H1 (cell line): ENCODE measurements at regions not wholly inside any gene's neighbourhood (a gene's known extent, or its start where the extent isn't known, plus 50 kb on each side); places are given as distances from the start of the nearest gene placed in this dataset.

Experiments
- HDAC6 ChIP-seq: IDR thresholded peaks from one replicate; pipeline ENCODE4 v1.7.1; 2012; ENCODE audit warnings: low read depth, mild to moderate bottlenecking, inconsistent platforms, low read length, moderate library complexity
- RBBP5 ChIP-seq: IDR thresholded peaks from 2 replicates; pipeline ENCODE4 v1.7.1; 2012; ENCODE audit warnings: low read depth, mild to moderate bottlenecking, inconsistent platforms, low read length, moderate library complexity, borderline replicate concordance
- SIX5 ChIP-seq: IDR thresholded peaks from 2 replicates; pipeline ENCODE4 v1.6.1; 2011; ENCODE audit warnings: mild to moderate bottlenecking, low read depth, low read length
- SP4 ChIP-seq: IDR thresholded peaks from 2 replicates; pipeline ENCODE4 v1.6.1; 2012; ENCODE audit warnings: low read length, inconsistent platforms
- TCF12 ChIP-seq: IDR thresholded peaks from 2 replicates; pipeline ENCODE4 v1.6.1; 2011; ENCODE audit warnings: low read depth, mild to moderate bottlenecking, low read length
- TF ChIP-seq, protein P1 (sequence below): IDR thresholded peaks from 2 replicates; pipeline ENCODE4 v1.6.1; 2012; ENCODE audit warnings: inconsistent platforms

DNA sequence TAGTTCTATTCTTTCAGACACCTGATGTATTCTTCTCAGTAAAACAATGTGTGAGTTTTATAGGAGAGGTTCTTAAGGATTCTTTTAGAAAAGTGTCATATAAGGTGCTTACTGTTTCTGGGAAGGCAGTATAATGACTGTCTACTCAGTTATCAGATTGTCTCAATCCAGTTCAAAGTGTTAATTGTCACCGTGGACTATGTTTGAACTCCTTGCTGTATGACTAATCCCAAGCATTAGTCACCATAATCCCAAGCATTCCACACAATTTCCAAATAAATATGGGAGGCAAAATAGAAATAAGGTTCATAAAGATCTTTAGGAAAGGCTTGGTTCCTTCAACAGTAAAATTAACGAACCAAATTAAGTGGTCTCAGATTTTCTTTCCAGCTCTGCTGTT lies 342.1 kb upstream of the NR5A2 start (continued):
- TF ChIP-seq, protein P1, sequence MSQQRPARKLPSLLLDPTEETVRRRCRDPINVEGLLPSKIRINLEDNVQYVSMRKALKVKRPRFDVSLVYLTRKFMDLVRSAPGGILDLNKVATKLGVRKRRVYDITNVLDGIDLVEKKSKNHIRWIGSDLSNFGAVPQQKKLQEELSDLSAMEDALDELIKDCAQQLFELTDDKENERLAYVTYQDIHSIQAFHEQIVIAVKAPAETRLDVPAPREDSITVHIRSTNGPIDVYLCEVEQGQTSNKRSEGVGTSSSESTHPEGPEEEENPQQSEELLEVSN, result no peak
- TF ChIP-seq SIX5 (no peak), SP4 (no peak), RBBP5 (no peak), TCF12 (no peak), HDAC6 (no peak)
